SK-N-SH treated with all-trans-retinoic acid at 6 μM for 48 hours (cell line): ENCODE measurements at regions not wholly inside any gene's neighbourhood (a gene's known extent, or its start where the extent isn't known, plus 50 kb on each side); places are given as distances from the start of the nearest gene placed in this dataset.

ENCODE experiments used
- ATAC-seq: fragments of 200-7000 bp; cut with Tn5 transposase; 3 replicates; pipeline ENCODE4 v1.9.1; 2020; ENCODE audit warnings: mild to moderate bottlenecking, moderate library complexity
- ARNTL ChIP-seq: fragments of 450-650 bp; formaldehyde crosslinking; IDR thresholded peaks from 2 replicates; pipeline ENCODE4 v1.5.0; 2020; ENCODE audit warnings: low read depth, mild to moderate bottlenecking, moderate library complexity, borderline replicate concordance
- CREB5 ChIP-seq: fragments of 250-450 bp; sonication (Bioruptor Pico); IDR thresholded peaks from 2 replicates; pipeline ENCODE4 v1.5.1; 2020; ENCODE audit warnings: low read depth, mild to moderate bottlenecking, moderate library complexity
- CSDC2 ChIP-seq: fragments of 250-450 bp; sonication (Bioruptor Pico); IDR thresholded peaks from 2 replicates; pipeline ENCODE4 v1.5.0; 2020; ENCODE audit warnings: mild to moderate bottlenecking, moderate library complexity
- CSRNP3 ChIP-seq: fragments of 250-450 bp; sonication (Bioruptor Pico); IDR thresholded peaks from 2 replicates; pipeline ENCODE4 v1.5.1; 2021; ENCODE audit warnings: mild to moderate bottlenecking, moderate library complexity
- GLIS3 ChIP-seq: fragments of 250-450 bp; sonication (Bioruptor Pico); IDR thresholded peaks from 2 replicates; pipeline ENCODE4 v1.5.0; 2020; ENCODE audit warnings: mild to moderate bottlenecking, moderate library complexity
- ISL1 ChIP-seq: fragments of 250-450 bp; sonication (Bioruptor Pico); IDR thresholded peaks from 2 replicates; pipeline ENCODE4 v2.1.2; 2022; ENCODE audit warnings: mild to moderate bottlenecking, moderate library complexity
- OSR1 ChIP-seq: fragments of 250-450 bp; sonication (Bioruptor Pico); IDR thresholded peaks from 2 replicates; pipeline ENCODE4 v1.8.0; 2022; ENCODE audit warnings: moderate library complexity, mild to moderate bottlenecking, inconsistent platforms
- PATZ1 ChIP-seq: fragments of 250-450 bp; sonication (Bioruptor Pico); IDR thresholded peaks from 2 replicates; pipeline ENCODE4 v1.8.0; 2020; ENCODE audit warnings: mild to moderate bottlenecking, moderate library complexity, borderline replicate concordance
- POU6F1 ChIP-seq: fragments of 250-450 bp; sonication (Bioruptor Pico); IDR thresholded peaks from 2 replicates; pipeline ENCODE4 v1.8.0; 2021; ENCODE audit warnings: low read depth, mild to moderate bottlenecking, moderate library complexity, borderline replicate concordance
- RARB ChIP-seq: fragments of 250-450 bp; sonication (Bioruptor Pico); IDR thresholded peaks from 2 replicates; pipeline ENCODE4 v1.8.0; 2021; ENCODE audit warnings: mild to moderate bottlenecking, moderate library complexity
- SNAI2 ChIP-seq: fragments of 250-450 bp; sonication (Bioruptor Pico); IDR thresholded peaks from 2 replicates; pipeline ENCODE4 v1.5.0; 2020; ENCODE audit warnings: mild to moderate bottlenecking, moderate library complexity
- TCF4 ChIP-seq: fragments of 250-450 bp; sonication (Bioruptor Pico); IDR thresholded peaks from 2 replicates; pipeline ENCODE4 v1.8.0; 2021; ENCODE audit warnings: mild to moderate bottlenecking, moderate library complexity, borderline replicate concordance
- TOX ChIP-seq: fragments of 250-450 bp; sonication (Bioruptor Pico); IDR thresholded peaks from 2 replicates; pipeline ENCODE4 v1.8.0; 2021; ENCODE audit warnings: mild to moderate bottlenecking, moderate library complexity, borderline replicate concordance
- ZC3H10 ChIP-seq: fragments of 250-450 bp; sonication (Bioruptor Pico); IDR thresholded peaks from 2 replicates; pipeline ENCODE4 v1.5.1; 2021; ENCODE audit warnings: mild to moderate bottlenecking, moderate library complexity
- ZFP3 ChIP-seq: fragments of 250-450 bp; sonication (Bioruptor Pico); IDR thresholded peaks from 2 replicates; pipeline ENCODE4 v1.5.0; 2020; ENCODE audit warnings: mild to moderate bottlenecking, moderate library complexity
- ZFP30 ChIP-seq: fragments of 450-650 bp; formaldehyde crosslinking; IDR thresholded peaks from 2 replicates; pipeline ENCODE4 v1.5.0; 2022; ENCODE audit warnings: mild to moderate bottlenecking, moderate library complexity
- ZNF70 ChIP-seq: fragments of 450-650 bp; formaldehyde crosslinking; IDR thresholded peaks from 2 replicates; pipeline ENCODE4 v1.5.0; 2020; ENCODE audit warnings: mild to moderate bottlenecking, moderate library complexity

GRCh38 chr9:97786341-97786740, 66.7 kb upstream of the FOXE1 start:
- no peak for TF ChIP-seq POU6F1 (CRISPR knock-in tag)
- TF ChIP-seq ZNF70 = no peak
- no peak for TF ChIP-seq ZFP3 (CRISPR knock-in tag)
- TF ChIP-seq, all 23 proteins: peak for 0
- 0 out of 3 replicates have a peak, but pooled peaks have one; percentile 39 for ATAC-seq

GRCh38 chr9:97787551-97787950, 65.5 kb upstream of the FOXE1 start:
- TF ChIP-seq RARB (CRISPR knock-in tag) (no peak), ZNF70 (no peak), ZFP30 (CRISPR knock-in tag) (no peak), POU6F1 (CRISPR knock-in tag) (no peak), CREB5 (CRISPR knock-in tag) (no peak), TCF4 (CRISPR knock-in tag) (no peak), PATZ1 (no peak), CSRNP3 (CRISPR knock-in tag) (no peak), CSDC2 (CRISPR knock-in tag) (no peak), OSR1 (no peak), GLIS3 (no peak)
- no peak for ATAC-seq

GRCh38 chr9:97788763-97789663, 64.0 kb upstream of the FOXE1 start:
- ATAC-seq = no peak
- no peak for TF ChIP-seq ISL1 (CRISPR knock-in tag)
- TF ChIP-seq CSRNP3 (CRISPR knock-in tag) = no peak
- TF ChIP-seq CREB5 (CRISPR knock-in tag) = no peak

GRCh38 chr9:97790542-97790941, 62.5 kb upstream of the FOXE1 start:
- ATAC-seq = no peak
- TF ChIP-seq TOX (CRISPR knock-in tag) = no peak
- no peak for TF ChIP-seq CSRNP3 (CRISPR knock-in tag)
- no peak for TF ChIP-seq ZC3H10
- no peak for TF ChIP-seq CSDC2 (CRISPR knock-in tag)
- TF ChIP-seq ZFP3 (CRISPR knock-in tag) = no peak
- TF ChIP-seq SNAI2 (CRISPR knock-in tag) = no peak
- no peak for TF ChIP-seq POU6F1 (CRISPR knock-in tag)
- TF ChIP-seq PATZ1 = no peak
- TF ChIP-seq ARNTL = no peak
